Prostate gland (tissue), 2 donors: ENCODE measurements at regions not wholly inside any gene's neighbourhood (a gene's known extent, or its start where the extent isn't known, plus 50 kb on each side); places are given as distances from the start of the nearest gene placed in this dataset.

Source experiments
- CTCF ChIP-seq, 4 experiments: fragments of 200-600 bp in 2 of 4; fragments of 450-650 bp in 2 of 4; sonication (generic) in 2 of 4; IDR thresholded peaks; 1 replicate in 3 of 4; 2 replicates in 1 of 4; pipeline ENCODE4 v1.5.1; 2016 to 2019; ENCODE audit warnings: antibody characterized with exemption in 4 of 4, mild to moderate bottlenecking in 2 of 4, moderate library complexity in 2 of 4
- POLR2A ChIP-seq: fragments of 450-650 bp; IDR thresholded peaks from one replicate; pipeline ENCODE4 v1.6.1; 2016; ENCODE audit warnings: antibody characterized with exemption, mild to moderate bottlenecking
- POLR2AphosphoS5 ChIP-seq: sonication (generic); formaldehyde crosslinking; IDR thresholded peaks from one replicate; pipeline ENCODE4 v1.6.1; 2017; ENCODE audit warnings: antibody characterized with exemption

- TF ChIP-seq POLR2AphosphoS5 (no peak), CTCF (IDR thresholded peaks at IDR 0.05) (no peak), POLR2A (no peak)
These were observed 175.8 kb upstream of the GRIN2B start for GRCh38 chr12:14157088-14157747.
